Chondrocyte (in vitro differentiated cells): ENCODE measurements at regions not wholly inside any gene's neighbourhood (a gene's known extent, or its start where the extent isn't known, plus 50 kb on each side); places are given as distances from the start of the nearest gene placed in this dataset.

ENCODE experiments used
- DNase-seq: peaks from one replicate; pipeline ENCODE4 v3.0.0; 2021; ENCODE audit warnings: mixed read lengths, low spot score
- H3K27ac Mint-ChIP-seq: one replicate; pipeline ENCODE4 v1.8.0; 2021; ENCODE audit warnings: mild to moderate bottlenecking, moderate library complexity, mixed read lengths; ENCODE audit not compliant: unreplicated experiment
- H3K27me3 Mint-ChIP-seq: 2 replicates; pipeline ENCODE4 v1.8.0; 2021; ENCODE audit warnings: low read depth, mixed read lengths
- H3K36me3 Mint-ChIP-seq: 2 replicates; pipeline ENCODE4 v1.8.0; 2021; ENCODE audit warnings: low read depth, mixed read lengths
- H3K4me1 Mint-ChIP-seq: 2 replicates; pipeline ENCODE4 v1.8.0; 2021; ENCODE audit warnings: low read depth, mild to moderate bottlenecking, mixed read lengths
- H3K4me3 Mint-ChIP-seq: one replicate; pipeline ENCODE4 v1.8.0; 2021; ENCODE audit warnings: mild to moderate bottlenecking, moderate library complexity, mixed read lengths; ENCODE audit not compliant: unreplicated experiment
- H3K9me3 Mint-ChIP-seq: 2 replicates; pipeline ENCODE4 v1.8.0; 2021; ENCODE audit warnings: low read depth, mixed read lengths
- TF ChIP-seq, protein P1 (sequence below): fragments of 200-600 bp; sonication (generic); IDR thresholded peaks from 2 replicates; pipeline ENCODE4 v1.5.0; 2021; ENCODE audit warnings: antibody characterized with exemption, mild to moderate bottlenecking, moderate library complexity

DNA sequence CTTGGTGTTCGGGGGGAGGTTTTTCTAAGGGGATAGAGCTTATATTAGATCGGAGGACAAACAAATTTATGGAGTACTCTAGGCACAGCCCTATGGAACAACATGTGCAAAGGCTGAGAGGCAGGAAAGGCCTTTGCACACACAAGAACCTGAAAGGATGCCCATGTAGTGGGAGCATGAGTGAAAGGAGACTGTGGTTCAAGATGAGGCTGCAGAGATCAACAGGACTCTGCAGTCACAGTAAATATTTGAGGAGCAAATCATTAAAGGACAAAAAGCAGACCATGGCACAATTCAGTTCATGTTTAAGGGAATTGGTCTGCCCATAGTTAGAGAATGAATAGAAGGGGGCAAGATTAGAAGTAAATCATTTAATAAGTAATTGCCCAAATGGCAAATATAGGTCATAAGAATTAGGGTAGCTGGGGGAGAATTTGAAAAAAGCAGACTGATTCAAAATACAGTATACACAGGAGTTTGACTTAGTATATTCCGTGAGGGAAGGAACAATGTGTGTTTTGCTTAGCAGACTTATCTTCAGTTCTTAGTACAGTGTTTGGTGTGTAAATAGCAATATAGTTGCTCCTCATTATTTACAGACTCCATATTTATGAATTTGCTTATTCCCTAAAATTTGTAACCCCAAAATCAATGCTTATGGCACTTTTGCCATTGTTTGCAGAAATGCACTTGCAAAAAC is 268.1 kb downstream of the SEC16B start:
- H3K4me3 Mint-ChIP-seq, result no peak overlapping the region
- peaks cover 2% of the 10 kb centered on the region for H3K9me3 Mint-ChIP-seq
- TF ChIP-seq, protein P1, sequence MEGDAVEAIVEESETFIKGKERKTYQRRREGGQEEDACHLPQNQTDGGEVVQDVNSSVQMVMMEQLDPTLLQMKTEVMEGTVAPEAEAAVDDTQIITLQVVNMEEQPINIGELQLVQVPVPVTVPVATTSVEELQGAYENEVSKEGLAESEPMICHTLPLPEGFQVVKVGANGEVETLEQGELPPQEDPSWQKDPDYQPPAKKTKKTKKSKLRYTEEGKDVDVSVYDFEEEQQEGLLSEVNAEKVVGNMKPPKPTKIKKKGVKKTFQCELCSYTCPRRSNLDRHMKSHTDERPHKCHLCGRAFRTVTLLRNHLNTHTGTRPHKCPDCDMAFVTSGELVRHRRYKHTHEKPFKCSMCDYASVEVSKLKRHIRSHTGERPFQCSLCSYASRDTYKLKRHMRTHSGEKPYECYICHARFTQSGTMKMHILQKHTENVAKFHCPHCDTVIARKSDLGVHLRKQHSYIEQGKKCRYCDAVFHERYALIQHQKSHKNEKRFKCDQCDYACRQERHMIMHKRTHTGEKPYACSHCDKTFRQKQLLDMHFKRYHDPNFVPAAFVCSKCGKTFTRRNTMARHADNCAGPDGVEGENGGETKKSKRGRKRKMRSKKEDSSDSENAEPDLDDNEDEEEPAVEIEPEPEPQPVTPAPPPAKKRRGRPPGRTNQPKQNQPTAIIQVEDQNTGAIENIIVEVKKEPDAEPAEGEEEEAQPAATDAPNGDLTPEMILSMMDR, result no peak
- peaks cover 7% of the 10 kb centered on the region for H3K27me3 Mint-ChIP-seq
- H3K27ac Mint-ChIP-seq, result no peak overlapping the region
- DNase-seq, result no peak
- H3K4me1 Mint-ChIP-seq, result no peaks in the 10 kb centered on the region
- no peaks in the 10 kb centered on the region for H3K36me3 Mint-ChIP-seq

DNA sequence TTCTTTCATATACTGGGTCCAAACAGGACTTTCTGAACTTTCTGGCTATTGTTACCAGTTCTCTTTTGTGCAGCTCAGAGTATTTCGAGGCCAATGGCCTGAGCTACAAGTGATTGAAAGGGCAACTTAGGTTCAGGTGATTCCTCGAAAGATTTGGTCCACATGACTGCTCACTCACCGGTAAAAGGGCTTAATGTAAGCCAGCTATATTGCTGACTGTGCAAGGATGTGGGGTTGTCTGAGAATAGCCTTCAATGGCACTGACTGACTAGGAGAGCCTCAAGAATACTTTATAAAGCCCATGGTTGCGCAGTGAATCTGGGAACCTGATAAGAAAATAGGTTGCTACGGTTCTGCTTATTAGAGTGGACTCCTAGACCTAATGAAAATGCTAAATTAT is 269.0 kb downstream of the SEC16B start:
- TF ChIP-seq, protein P1, result no peak
- DNase-seq, result no peak
- Mint-ChIP-seq H3K36me3 (no peaks in the 10 kb centered on the region), H3K4me1 (no peaks in the 10 kb centered on the region), H3K27me3 (peaks cover 7% of the 10 kb centered on the region), H3K9me3 (peaks cover 2% of the 10 kb centered on the region), H3K4me3 (no peak overlapping the region), H3K27ac (no peak overlapping the region)

GRCh38 chr1:177690996-177691395 is 278.9 kb downstream of the SEC16B start:
- no peak for DNase-seq
- no peaks in the 10 kb centered on the region for H3K36me3 Mint-ChIP-seq
- peaks cover 14% of the 10 kb centered on the region for H3K9me3 Mint-ChIP-seq
- H3K4me1 Mint-ChIP-seq, result no peaks in the 10 kb centered on the region
- H3K4me3 Mint-ChIP-seq, result no peak overlapping the region
- TF ChIP-seq, protein P1, result no peak
- no peaks in the 10 kb centered on the region for H3K27me3 Mint-ChIP-seq
- H3K27ac Mint-ChIP-seq, result no peak overlapping the region

DNA sequence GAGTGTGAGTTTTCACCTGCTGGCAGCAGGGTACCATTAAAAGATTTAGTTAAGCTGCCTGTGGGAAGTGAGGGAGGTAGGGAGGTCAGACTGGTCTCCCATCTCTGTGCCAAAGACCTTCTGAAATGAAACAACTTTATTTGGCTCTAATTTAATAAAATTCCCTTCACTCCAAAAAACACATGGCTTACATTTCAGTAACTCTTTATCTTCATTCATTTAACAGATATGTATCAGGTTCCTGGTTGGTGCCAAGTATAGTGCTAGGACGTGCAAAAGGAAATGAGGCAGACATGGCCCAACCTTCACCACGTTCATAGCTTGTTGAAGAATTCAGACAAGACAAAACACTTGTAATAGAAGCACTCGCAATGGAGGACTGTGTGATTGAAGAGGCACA is 282.3 kb downstream of the SEC16B start:
- Mint-ChIP-seq H3K36me3 (no peaks in the 10 kb centered on the region), H3K9me3 (peaks cover 8% of the 10 kb centered on the region), H3K27ac (no peak overlapping the region), H3K4me3 (no peak overlapping the region), H3K4me1 (no peaks in the 10 kb centered on the region), H3K27me3 (peaks cover 1% of the 10 kb centered on the region)
- TF ChIP-seq, protein P1, result no peak
- DNase-seq, result no peak

GRCh38 chr1:177686933-177687332 is 282.9 kb downstream of the SEC16B start:
- Mint-ChIP-seq H3K4me3 (no peak overlapping the region), H3K27ac (no peak overlapping the region), H3K9me3 (peaks cover 2% of the 10 kb centered on the region), H3K4me1 (no peaks in the 10 kb centered on the region), H3K36me3 (no peaks in the 10 kb centered on the region), H3K27me3 (peaks cover 2% of the 10 kb centered on the region)
- DNase-seq, result no peak
- TF ChIP-seq, protein P1, result no peak
